ENCODE measurements at regions not wholly inside any gene's neighbourhood (a gene's known extent, or its start where the extent isn't known, plus 50 kb on each side); places are given as distances from the start of the nearest gene placed in this dataset.

GRCh38 chr22:34356481-34356880 lies 436.2 kb upstream of the LARGE1 start:
- TF ChIP-seq EP300 (IDR thresholded peaks at IDR 0.05; ENCODE audit: low read depth) (no peak), CTCF (IDR thresholded peaks at IDR 0.05) (no peak)
